COLO668 (cell line): ENCODE measurements at regions not wholly inside any gene's neighbourhood (a gene's known extent, or its start where the extent isn't known, plus 50 kb on each side); places are given as distances from the start of the nearest gene placed in this dataset.
"Not testable (repeated sequence)": the region's sequence is repeated elsewhere in the genome, so short reads cannot be mapped to it uniquely, and the experiment has no call there.

Source experiments
- DNase-seq: peaks from one replicate; lab custom pipeline; 2025; ENCODE audit not compliant: unreplicated experiment; lab: John Stamatoyannopoulos, UW

DNA sequence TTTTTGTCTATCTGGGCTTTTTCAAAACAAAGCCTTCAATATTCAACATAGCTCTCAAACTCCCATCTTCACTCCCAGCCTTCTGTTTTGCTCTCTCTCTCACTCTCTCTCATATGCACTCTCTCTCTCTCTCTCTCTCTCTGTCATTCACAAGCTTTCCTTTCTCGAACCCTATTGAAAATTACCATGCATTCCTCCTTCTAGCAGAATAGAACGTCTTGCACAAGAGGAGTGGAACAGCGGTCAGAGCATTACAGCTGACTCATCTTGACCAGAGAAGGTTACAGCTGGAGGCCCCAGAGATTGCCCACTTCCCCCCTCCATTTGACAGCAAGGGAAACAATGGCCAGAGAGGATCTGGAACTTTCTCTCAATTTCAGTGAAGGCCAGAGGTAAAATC lies 51.0 kb upstream of the LIFR start:
- no peak for DNase-seq

DNA sequence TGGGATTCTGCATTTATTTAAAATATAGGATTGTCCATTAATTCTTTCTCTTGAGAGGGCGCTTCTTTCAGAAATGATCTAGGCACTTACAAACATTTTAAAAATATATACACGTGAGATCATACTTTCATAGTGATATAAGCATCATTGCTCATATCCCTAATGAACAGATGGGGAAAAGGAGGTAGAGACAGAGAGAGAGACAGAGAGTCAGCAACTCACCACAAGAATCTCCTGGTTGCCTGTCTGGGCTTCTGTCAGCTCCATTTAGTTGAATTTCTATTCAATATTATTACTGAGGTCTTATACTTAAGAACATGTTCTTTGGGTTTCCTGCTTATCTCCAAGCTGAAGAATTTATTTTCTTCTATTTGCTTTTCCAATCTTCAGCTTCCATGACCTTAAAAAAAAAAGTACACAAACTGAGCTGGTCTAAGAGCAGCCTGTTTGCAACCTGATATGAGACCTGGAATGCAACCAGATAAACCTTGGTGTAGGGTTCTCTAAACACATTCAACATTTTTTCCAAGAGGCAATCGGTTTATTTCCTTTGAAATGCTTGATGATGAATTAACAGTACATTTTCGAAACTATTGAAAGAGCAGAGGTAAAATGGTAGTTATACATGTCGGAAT lies 51.6 kb upstream of the LIFR start:
- DNase-seq, result no peak

DNA sequence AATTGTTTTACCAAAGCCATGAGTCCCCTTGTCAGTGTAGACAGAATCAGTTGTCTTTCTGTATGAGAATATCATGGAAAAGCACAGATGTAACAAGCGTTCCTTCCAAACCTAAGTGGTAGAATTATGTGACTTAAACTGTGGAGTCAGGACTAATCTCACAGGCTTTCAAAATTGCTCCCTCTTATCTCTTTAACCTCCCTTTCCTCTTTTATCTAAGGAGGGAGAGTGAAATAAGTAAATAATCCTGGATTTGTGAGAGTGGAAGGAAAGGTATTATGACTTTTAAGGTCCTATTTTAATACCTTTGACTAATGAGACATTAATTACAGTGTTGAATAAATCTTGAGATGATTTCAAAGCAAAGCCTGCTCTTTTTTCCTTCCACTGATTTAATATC lies 52.4 kb upstream of the LIFR start:
- no peak for DNase-seq

DNA sequence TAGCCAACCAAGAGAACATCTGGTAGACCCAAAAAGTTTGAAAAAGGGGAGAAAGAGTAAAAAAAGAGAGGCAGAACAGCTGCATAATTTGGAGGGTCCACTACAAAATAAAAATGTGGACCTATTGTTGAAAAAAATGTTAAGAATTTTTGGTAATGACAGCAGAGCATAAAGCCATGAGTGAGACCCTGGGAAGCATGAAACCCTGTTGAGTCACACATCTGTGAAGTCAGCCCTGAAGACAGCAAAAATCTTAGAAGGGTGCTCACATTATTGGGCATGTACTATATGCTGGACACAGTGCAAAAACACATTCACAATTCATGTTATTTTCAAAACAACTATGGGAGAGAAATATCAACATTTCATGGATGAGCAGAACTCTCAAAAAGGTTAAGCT lies 56.4 kb upstream of the LIFR start:
- no peak for DNase-seq

DNA sequence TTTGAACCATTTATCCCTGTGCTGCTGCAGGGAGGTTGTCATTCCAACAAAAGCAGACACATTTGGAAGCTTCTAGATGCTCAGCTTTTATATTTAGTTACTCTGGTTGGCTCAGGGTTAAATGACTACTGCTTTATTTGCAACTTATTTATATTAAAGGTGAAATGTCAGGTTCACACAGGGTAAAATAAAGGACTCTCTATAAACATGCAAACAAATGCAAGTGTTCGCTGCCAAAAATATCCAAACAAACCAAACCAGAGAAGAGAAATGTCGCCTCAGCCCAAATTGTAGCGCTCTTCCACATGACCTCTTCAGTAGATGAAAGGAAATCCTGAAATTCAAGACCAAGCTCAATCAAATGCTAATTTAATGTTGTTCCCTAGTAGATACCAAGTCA lies 57.0 kb upstream of the LIFR start:
- DNase-seq, result no peak

DNA sequence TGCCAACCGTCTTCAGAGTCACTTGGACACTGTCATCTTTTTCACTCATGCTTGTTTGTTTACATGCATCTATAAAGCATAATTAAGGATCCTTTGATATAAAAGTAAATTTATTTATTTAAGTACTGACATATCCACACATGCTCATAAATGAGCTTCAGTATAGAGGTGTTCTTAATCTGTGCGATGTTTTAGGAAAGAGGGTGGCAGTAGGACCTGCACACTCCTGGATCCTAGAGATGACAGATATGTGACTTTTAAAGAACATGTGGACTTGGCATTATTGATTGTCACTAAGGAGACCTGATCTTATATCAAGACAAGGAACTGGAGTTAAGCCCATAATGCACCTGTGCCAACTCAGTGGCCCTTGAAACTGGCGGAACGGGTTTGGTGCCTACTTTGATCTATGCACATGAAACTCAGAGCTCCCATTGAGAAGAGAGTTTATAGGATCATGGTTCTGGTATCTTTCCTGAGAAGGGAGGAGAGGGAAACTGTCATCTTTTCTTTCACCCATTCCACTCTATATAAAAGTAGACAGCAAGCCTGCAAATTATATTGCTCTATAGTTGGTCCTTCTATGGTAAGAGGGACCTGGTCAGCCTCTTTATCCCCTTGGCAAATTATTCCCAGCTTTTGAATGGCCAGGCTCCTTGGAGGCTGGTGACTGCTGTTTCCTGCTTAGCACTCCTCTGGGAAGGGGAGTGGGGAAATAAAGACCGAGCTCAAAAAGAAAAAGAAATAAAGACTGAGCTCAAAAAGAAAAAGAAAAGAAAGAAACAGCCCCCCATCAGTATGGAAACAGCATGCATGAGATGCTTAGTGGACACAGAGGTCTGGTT lies 57.8 kb upstream of the LIFR start:
- DNase-seq, result no peak

DNA sequence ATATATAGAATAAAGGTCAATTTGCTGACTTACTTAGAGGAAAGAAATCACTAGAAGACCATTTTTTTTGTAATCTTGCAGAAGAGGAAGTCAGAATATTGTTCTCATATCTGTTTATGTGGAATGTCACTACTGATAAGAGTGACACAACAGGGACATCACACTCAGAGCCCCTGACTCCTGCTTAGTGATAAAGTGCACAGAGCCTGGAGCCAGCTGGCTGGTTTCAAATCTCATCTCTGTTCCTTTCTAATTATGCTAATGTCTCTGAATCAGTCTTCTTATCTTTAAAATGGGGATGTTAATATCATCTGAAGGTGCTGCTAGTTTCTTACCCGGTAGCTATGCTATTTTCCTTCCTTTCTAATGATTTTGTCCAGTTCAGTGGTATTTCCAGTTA lies 58.6 kb upstream of the LIFR start:
- no peak for DNase-seq

DNA sequence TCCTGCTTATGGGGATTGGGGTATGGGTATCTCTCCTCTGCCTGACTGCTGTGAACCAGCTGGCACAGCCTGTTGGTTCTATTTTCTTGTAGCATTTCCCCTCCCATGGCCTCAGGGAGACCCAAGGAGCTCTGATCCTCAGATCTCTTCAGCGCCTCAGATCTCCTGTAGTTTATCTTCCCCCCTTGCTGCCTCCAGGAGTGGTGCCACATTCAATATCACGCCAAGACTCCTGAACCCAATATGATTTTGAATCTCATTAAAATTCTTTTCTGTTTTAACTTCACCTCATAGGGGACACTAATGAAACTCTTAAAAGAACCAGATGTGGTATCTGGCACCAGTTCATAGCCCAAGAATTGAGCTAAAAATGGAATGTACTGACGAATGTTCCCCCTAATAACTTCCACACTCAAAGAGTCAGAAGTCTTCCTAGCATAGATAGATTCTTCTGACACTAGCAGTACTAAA lies 59.6 kb upstream of the LIFR start:
- DNase-seq, result no peak

DNA sequence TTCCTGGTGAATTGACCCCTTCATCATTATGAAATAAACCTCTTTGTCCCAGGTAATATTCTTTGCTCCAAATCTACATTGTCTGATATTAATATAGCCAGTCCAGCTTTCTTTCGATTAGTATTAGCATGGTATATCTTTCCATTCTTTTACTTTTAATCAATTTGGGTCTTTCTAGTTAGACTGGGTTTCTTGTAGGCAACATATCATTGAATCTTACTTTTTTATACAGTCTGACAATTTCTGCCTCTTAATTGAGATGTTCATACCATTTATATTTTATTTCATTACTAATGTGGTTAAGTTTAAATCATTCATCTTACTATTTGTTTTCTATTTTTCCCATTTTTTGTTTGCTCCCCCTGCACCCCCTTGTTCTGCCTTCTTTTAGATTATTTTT lies 61.7 kb upstream of the LIFR start:
- no peak for DNase-seq

DNA sequence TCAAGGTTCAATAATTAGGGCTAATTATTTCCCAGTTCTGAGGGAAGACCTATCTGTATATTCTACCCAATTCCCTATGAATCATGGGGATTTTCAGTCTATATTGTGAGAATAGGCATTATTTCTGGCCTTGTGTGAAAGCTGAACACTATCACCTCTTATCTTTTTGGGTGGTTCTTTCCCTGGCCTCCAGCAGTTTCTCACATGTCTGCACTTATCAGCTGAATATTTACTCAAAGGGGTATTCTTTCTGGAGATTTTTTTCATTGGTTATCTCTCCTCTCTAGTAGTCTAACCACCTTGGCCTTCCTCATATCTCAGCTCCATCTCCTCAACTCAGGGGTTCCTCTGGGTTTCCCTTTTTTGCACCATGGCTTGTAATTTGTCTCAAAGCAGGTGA lies 64.9 kb upstream of the LIFR start:
- DNase-seq, result no peak

DNA sequence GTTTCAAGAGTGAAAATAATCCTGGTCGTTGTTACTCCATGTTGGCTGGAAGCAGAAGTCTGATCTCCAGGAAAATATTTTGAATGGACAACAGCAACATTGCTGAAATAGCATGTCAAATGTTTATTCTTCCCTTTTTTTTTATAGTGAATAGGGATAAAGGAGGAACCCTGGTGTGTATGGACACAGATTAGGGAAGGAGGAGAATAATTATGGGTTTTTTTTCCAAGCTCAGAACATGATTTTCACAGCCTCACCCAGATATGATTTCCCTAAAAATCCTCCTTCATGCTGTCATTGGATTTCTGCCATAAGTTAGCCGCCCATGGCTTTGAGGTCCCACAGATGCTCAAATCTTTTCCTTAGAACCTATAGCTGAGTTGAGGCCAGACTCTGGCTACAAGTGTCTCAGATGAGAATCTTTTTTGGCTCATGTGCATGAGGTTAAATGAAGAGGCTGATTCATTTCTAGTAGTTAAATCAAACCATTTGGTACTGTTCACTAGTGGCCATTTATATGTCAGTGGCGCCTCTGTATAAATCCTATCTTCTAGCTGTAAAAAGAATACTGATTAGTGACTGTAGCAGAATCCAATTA lies 65.5 kb upstream of the LIFR start:
- no peak for DNase-seq

DNA sequence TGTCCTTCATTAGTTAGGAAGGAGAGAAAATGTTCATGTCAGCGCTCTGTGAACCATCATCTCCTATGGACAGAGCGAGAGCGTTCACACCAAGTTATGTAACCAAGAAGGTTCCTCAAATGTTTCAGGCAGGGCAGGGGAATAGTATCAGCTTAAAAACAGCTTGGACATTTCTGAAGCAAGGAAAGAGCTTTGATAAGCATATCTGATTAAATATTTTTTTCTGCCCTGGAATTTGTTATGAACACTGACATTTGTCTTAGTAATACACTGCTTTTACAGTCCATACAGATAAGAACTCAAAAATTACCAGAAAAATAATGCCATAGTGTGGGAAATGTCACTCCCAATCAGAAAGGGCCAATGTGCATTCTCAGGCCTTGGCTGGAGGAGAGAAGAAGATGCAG lies 66.3 kb upstream of the LIFR start:
- DNase-seq, result no peak

DNA sequence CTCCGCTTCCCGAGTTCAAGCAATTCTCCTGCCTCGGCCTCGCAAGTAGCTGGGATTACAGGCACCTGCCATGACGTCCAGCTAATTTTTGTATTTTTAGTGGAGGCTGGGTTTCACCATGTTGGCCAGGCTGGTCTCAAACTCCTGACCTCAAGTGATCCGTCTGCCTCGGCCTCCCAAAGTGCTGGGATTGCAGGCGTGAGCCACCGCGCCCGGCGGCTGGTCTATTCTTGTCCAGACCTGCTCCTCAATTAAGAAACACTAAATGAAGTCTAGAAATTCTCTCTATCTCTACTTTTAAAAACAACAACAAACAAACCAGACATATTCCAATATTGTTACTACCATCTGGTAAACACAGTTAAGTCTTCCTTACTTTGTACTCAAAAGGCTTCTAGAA lies 68.1 kb upstream of the LIFR start:
- not testable (repeated sequence) for DNase-seq

DNA sequence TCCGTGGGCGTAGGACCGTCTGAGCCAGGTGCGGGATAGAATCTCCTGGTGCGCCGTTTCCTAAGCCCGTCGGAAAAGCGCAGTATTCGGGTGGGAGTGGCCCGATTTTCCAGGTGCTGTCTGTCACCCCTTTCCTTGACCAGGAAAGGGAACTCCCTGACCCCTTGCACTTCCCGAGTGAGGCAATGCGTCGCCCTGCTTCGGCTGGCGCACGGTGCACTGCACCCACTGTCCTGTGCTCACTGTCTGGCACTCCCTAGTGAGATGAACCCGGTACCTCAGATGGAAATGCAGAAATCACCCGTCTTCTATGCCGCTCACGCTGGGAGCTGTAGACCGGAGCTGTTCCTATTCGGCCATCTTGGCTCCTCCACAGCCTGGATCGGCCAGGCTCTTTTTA lies 74.9 kb upstream of the LIFR start:
- DNase-seq, result not testable (repeated sequence)

DNA sequence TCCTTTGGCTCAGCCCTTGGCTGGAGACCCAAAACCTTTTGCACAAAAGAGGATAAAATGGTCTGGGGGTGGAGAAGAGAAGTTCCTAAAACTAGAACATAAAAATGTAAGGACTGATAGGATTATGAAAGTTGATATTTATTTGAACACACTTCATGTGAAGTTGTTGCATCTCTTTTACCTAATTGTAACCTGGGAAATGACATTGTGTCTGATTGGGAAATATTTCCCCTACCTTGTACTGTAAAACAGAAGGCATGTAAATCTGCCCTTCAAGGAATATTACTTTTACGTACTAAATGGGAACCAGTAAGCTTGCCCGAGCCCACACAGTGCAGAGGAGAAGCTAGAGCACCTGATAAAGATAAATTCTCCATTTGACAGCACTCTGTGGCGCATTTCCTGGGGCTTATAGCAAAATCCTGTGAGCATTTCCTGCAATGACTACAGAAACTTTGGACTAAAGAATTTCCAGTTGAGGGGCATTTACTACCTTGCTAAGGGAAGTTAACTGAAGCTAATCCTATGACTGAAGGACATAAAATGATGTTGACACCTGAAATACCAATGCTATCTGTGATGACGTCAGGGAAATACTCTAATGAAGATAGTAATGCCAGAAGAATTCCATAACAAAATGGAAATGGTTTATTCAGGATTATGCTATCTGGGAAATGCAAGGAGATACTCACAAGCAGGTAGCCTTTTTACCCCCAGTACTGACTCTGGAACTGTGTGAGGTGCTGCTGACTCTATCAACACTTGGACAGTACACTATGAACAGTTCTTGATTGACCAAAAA lies 78.3 kb upstream of the LIFR start:
- no peak for DNase-seq

DNA sequence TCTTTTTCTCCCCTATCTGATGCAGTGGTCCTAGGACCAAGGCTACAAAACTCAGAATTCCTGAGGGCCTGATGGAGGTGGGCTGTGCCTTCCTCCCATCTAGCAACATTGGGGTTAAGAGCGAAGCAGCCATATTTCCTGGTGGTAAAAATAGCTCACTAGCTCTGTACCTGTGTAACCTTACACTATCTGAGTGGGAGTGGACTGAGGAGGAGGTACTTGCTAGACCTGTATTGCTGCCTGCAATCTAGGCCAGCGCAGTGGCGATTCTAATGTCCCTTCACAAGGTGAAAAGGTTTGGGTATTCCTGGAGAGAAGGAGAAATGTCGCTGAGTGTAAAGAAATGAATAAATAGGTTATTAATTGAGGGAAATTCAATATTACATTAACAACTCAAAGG lies 80.2 kb upstream of the LIFR start:
- no peak for DNase-seq

DNA sequence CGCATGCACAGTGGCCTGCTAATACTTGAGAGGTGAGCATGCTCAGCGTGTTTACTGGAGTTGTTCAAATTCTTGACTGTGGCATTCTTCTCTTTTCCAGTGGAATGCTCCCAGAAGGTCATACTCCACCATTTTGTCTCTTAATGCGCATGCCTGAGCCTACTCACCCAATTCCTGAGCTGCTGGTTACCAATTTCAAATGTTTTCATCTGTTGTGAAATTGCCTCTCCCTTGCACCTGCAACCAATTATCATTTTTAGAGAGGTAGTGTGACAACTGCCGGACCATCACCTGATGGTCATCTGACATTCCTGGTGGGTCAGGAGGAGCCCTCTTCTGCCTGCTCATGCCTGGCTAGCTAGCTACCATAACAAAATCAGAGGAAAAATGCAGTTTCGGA lies 82.2 kb upstream of the LIFR start:
- DNase-seq, result no peak

DNA sequence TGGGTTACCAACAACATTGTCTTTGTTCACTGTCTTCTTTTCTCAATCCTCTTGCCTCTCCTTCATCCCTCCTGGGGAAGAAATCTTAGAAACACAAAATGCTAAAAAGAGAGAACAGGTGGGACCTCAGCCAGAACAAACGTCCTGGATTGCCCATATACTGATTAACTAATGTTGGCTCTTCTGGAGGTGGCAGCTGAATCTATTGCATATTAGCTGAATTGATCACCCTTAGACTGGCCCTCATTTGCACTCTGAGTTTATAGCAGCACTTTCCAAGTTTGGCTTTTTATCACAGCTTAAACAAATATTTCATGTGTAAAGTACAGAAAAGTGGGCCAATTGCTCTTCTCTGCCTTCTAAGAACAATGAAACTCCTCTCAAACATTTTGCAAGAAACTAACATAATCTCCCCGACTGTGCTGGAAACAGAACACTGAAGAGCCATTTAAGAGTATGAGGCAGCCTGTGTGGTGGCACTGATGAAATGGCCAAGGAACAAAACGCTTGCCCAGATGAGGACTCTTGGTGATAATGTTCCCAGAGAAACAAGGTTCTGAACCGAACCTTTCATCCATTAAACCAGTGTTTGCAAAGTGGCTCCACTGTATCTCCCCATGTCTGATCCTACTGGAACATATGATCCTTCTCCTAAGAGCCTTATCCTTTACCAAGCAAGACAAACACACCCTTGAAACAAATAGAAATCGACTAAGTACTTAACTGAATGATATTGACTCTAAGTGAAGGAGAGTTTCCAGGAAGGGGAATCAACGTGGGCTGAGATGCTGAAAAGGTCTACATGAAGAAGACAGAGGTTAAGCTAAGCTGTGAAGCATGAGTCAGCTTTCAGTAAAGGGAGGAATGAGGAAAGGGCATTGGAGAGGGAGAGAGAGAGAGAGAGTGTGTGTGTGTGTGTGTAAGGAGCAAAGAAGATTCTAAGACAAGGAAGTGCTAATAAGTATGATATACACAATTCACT lies 83.2 kb upstream of the LIFR start:
- no peak for DNase-seq

DNA sequence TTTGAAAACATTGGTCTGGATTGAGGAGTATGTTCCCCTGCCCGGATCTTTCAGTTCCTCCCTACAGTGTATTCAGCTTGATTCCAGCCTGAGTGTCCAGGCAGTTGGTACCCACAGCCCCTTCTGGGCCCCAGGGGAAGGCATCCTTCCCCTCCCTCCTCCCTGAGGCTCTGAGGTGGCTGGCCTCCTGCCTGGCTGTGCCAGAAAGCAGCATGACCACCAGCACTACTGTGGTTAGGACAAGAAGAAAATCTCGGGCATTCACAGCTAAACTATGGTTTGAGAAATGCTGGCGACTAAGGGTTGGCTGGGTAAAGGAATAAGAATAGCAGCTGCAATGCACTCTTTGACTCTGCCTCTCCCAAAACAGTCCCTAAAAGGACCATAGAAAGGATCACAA lies 84.6 kb upstream of the LIFR start:
- no peak for DNase-seq

DNA sequence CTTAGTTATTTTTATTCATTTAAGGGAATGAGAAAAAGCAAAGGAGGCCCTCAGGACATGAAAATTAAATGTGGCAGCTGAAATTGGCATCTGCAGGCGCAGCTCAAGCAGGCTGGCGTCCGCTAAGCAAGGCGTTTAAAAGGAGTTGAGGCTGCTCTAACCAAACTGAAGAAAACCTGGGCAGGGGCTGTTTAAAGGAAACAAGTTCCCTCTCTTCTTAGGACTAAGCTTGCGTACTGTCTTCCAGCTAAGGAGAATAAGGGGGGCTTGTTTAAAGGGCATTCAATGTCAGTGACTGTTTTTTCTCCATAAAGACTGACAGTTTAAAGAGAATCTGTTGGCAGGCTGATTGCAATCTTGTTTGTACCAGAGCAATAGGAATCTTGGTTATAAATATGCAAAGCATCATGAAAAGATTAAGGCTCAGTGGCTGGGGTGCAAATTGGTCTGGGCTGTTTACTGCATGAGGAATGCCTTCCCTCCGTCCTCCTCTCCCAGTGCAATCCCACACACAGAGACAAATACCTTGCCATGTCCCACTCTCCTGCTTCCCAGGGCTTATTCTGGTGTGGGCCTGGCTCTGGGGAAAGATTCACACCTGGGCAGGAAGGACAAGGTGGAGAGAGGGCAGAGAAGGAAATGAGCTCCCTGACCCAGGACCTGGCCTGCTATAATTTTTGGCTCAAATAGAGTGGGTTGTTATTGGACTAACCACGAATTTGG lies 85.9 kb upstream of the LIFR start:
- no peak for DNase-seq
